GM12873 (cell line): ENCODE measurements at regions not wholly inside any gene's neighbourhood (a gene's known extent, or its start where the extent isn't known, plus 50 kb on each side); places are given as distances from the start of the nearest gene placed in this dataset.

ENCODE experiments used
- TF ChIP-seq, protein P1 (sequence below): IDR thresholded peaks from 2 replicates; pipeline ENCODE4 v1.5.1; 2012; ENCODE audit warnings: low read depth, mild to moderate bottlenecking, moderate library complexity, low read length, control low read depth; ENCODE audit not compliant: insufficient read depth; ENCODE audit errors: missing control alignments

DNA sequence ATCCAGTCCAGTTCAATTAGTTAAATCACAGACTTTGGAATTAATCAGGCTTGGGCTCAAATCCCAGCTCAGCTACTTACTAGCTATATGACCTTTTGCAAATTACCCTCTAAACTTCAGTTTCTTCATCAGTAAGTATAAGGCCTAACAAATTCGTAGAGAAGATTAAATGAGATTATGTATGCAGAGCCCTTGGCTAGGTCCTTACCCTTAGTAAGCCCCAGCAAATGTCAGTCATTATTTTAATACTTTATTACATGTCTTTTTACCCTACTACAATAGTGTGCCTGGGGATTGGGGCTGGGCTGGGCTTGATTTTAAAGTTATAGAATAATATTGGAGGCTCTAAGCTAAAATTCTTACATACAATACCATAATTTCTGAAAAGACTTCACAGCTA, 326.1 kb upstream of the PREP start:
- TF ChIP-seq, protein P1, sequence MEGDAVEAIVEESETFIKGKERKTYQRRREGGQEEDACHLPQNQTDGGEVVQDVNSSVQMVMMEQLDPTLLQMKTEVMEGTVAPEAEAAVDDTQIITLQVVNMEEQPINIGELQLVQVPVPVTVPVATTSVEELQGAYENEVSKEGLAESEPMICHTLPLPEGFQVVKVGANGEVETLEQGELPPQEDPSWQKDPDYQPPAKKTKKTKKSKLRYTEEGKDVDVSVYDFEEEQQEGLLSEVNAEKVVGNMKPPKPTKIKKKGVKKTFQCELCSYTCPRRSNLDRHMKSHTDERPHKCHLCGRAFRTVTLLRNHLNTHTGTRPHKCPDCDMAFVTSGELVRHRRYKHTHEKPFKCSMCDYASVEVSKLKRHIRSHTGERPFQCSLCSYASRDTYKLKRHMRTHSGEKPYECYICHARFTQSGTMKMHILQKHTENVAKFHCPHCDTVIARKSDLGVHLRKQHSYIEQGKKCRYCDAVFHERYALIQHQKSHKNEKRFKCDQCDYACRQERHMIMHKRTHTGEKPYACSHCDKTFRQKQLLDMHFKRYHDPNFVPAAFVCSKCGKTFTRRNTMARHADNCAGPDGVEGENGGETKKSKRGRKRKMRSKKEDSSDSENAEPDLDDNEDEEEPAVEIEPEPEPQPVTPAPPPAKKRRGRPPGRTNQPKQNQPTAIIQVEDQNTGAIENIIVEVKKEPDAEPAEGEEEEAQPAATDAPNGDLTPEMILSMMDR: no peak

DNA sequence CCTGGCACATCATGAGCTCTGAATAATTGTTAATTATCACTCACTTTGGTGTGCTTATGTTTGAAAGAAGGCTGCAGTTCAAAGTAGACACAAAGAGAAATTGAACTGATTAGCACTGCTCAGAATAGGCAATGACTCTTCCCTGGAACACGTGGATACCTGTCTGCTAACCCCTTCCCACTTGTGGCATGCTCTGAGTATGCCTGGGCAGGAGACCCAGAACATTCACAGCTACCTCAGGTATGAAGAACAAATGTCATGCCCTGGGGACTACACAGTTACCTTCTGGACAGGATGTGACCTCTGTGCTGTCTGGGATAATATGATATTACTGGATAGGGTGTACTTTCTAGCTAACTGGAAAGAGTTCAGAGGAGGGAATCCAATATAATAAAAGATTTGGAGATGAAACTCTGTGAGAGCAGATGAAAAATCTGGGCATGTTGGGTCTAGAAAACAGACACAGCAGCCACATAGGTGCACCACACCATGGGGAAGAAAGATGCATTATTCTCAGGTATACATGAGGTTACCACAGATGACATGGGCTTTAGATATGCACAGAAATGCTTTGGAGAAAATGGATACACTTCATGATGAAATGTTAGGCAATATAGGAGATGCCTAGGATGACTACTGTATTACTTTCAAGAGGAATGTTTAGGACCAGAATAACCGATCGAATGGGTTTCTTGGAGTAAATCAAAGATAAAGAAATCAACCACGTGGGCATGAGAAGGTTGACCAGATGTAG, 324.2 kb upstream of the PREP start:
- TF ChIP-seq, protein P1: no peak

DNA sequence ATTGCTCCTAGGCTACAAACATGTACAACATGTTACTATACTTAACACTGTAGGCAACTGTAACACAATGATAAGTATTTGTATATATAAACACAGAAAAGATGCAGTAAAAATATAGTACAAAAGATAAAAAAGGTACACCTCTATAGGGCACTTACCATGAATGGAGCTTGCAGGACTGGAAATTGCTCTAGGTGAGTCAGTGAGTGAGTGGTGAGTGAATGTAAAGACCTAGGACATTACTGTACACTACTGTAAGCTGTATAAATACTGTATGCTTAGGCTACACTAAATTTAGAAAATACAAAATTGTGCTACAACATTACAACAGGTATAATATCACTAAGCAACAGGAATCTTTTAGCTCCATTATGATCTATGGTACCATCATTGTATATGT, 312.0 kb upstream of the PREP start:
- TF ChIP-seq, protein P1: no peak

DNA sequence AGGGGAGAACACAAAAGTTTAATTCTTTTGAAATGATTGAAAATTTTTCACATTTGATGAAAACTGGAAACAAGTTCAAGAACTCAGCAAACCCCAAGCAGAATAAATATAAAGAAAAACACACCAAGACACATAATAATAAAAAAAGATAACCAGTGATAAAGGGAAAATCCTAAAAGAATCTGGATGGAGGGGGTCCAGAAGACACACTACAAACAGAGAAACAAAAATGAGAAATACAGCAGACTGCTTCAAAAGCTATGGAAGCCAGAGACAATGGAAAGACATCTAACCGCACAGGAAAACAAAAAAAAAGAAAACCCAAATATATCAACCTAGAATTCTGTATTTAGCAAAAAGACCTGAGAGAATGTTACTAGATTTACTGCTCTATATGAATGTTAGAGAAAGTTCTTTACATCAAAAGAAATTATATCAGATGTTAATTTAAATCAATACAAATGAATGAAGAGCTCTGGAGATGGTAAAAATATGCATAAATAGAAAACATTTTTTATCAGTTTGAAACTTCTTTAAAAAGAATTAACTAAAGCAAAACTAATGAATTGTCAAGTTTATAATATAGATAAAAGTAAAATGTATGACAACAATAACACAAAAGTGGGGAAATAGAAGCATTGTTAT, 310.7 kb upstream of the PREP start:
- TF ChIP-seq, protein P1: no peak

DNA sequence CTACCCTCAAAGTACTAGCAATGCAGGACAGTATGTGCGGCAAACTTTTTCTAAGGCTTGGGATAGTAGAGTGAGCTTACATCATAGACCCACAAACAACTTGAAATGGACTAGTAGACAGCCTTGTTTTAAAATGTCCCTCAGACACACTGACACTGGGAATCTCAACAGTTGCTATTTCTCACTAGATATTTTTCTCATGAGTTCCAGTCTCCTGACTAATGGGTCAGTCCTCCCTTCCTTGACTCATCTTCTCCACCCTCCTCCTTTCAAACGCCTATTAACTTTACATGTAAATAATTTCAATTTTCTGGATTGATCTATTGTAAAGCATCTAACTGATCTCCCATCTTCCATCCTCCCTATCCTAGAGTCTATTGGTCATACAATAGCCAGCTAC, 308.3 kb upstream of the PREP start:
- TF ChIP-seq, protein P1: no peak

DNA sequence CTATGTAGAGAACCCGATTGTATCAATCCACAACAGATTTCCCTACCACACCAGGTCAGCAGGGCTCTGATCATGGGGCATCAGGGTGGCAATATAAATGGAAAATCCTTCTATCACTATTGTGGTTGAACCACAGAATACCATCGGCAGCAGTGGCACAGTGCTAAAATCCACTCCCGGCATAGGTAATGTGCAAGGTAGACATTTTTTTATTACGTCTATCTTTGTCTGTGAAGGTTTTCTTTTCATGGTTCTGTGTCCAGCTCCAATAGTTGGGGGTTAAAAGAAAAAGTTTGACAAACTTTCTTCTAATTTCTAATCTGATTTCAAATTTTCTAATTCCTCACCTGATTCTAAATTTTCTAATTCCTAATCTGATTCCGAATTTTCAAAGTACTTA, 302.7 kb upstream of the PREP start:
- TF ChIP-seq, protein P1: no peak

DNA sequence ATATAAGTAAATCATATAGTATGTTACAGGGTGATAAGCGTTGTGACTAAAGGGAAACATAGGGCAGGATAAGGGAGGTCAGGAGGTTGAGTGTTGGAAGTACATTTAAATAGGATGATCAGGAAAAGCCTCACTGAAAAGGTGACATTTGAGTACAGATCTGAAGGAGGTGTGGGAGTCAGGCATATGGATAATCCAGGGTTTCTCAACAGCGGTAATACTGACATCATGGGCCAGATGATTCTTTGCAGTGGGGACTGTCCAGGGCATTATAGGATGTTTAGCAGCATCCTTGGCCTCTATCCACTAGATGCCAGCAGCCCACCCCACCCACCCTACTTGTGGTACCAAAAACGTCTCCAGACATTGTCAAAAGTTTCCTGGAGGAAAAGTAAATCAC, 292.6 kb upstream of the PREP start:
- TF ChIP-seq, protein P1: no peak
